OCI-LY7 (cell line): ENCODE measurements at regions not wholly inside any gene's neighbourhood (a gene's known extent, or its start where the extent isn't known, plus 50 kb on each side); places are given as distances from the start of the nearest gene placed in this dataset.

Source experiments
- BruUV-seq: library from RNA; stranded (reverse); fragments of 400-500 nt; replicated peaks from 2 replicates; lab custom pipeline; 2021; lab: Mats Ljungman, UMichigan
- CTCF ChIA-PET: fragments of 300-600 bp; sonication (Branson Sonifier 250); formaldehyde crosslinking; loops from one replicate; lab custom pipeline; 2022; ENCODE audit warnings: antibody characterized with exemption; ENCODE audit not compliant: unreplicated experiment; lab: Charles Lee
- POLR2A ChIA-PET: fragments of 300-600 bp; sonication (Branson Sonifier 250); formaldehyde crosslinking; loops from one replicate; lab custom pipeline; 2022; ENCODE audit warnings: antibody characterized with exemption; lab: Charles Lee
- DNase-seq: peaks from one replicate; pipeline ENCODE4 v3.0.0-alpha.2; 2015; ENCODE audit warnings: low spot score
- H2AFZ ChIP-seq: fragments of 200-600 bp; sonication (generic), shearing (Covaris generic); 2 replicates; pipeline ENCODE4 v1.6.1; 2014; ENCODE audit warnings: mild to moderate bottlenecking, antibody characterized with exemption, low read length, moderate library complexity
- H3K27ac ChIP-seq: fragments of 200-600 bp; sonication (generic); 2 replicates; pipeline ENCODE4 v1.5.1; 2014; ENCODE audit warnings: mixed run types, low read depth, mild to moderate bottlenecking, moderate library complexity, low read length, inconsistent platforms; ENCODE audit not compliant: poor library complexity, severe bottlenecking
- H3K36me3 ChIP-seq: fragments of 200-600 bp; sonication (generic); 2 replicates; pipeline ENCODE4 v1.6.1; 2014; ENCODE audit warnings: mild to moderate bottlenecking, antibody characterized with exemption, low read length, moderate library complexity, mixed read lengths; ENCODE audit not compliant: insufficient read depth
- H3K4me1 ChIP-seq: fragments of 200-600 bp; sonication (generic); 2 replicates; pipeline ENCODE4 v1.5.1; 2014; ENCODE audit warnings: mild to moderate bottlenecking, low read length; ENCODE audit not compliant: insufficient read depth, poor library complexity, severe bottlenecking
- H3K4me2 ChIP-seq: fragments of 200-600 bp; sonication (generic); 2 replicates; pipeline ENCODE4 v1.6.1; 2014; ENCODE audit warnings: mild to moderate bottlenecking, low read length
- H3K4me3 ChIP-seq: fragments of 200-600 bp; sonication (generic); 2 replicates; pipeline ENCODE4 v1.5.1; 2014; ENCODE audit warnings: mild to moderate bottlenecking, low read depth, low read length; ENCODE audit not compliant: poor library complexity, severe bottlenecking
- H3K79me2 ChIP-seq: fragments of 200-600 bp; sonication (generic); 2 replicates; pipeline ENCODE4 v1.6.1; 2016; ENCODE audit warnings: low read depth, mild to moderate bottlenecking, low read length, moderate library complexity, mixed read lengths; ENCODE audit not compliant: insufficient read depth
- H3K9me2 ChIP-seq: fragments of 200-600 bp; sonication (generic); 2 replicates; pipeline ENCODE4 v1.6.1; 2016; ENCODE audit warnings: mild to moderate bottlenecking, low read length, mixed read lengths; ENCODE audit not compliant: insufficient read depth
- H3K9me3 ChIP-seq: fragments of 200-600 bp; sonication (generic); 2 replicates; pipeline ENCODE4 v1.6.1; 2014; ENCODE audit warnings: mild to moderate bottlenecking, mixed run types, low read length, mixed read lengths
- H4K20me1 ChIP-seq: fragments of 200-600 bp; sonication (generic); 2 replicates; pipeline ENCODE4 v1.6.1; 2014; ENCODE audit warnings: mild to moderate bottlenecking, antibody characterized with exemption, low read length, moderate library complexity, mixed read lengths; ENCODE audit not compliant: insufficient read depth
- EZH2phosphoT487 ChIP-seq: fragments of 200-600 bp; sonication (generic); IDR thresholded peaks from 2 replicates; pipeline ENCODE4 v1.6.1; 2018; ENCODE audit warnings: low read depth, borderline replicate concordance, mild to moderate bottlenecking, mixed run types, antibody characterized with exemption, low read length, moderate library complexity, mixed read lengths
- intact Hi-C: fragments of 100-400 bp; cut with micrococcal nuclease; formaldehyde crosslinking; loops from one replicate; pipeline ENCODE4 v1.10.0; 2022; ENCODE audit not compliant: unreplicated experiment
- TF ChIP-seq, protein P1 (sequence below): fragments of 200-600 bp; sonication (generic); conservative IDR thresholded peaks from 2 replicates; pipeline ENCODE4 v1.5.1; 2014; ENCODE audit warnings: mild to moderate bottlenecking, antibody characterized with exemption, low read length, moderate library complexity, mixed read lengths

DNA sequence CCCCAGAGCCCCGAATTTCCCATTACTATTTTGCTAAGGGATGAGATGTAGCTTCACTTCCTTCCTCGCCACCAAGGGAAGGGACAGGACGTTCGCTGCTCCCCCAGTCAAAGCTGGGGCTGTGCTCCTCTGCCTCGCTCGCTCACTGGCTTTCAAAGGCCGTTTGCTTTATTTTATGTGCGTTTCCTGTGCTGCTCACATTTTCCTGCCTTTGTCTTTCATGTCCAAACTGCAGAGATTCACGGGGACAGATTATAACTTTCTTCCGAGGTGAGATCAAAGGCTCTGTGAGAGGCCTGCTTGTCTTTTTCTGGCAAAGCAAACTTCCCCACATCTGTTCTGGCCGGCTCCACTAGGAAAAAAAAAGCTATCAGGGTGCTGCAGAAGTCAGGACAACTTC lies 76.0 kb upstream of the FZD10 start:
- Histone ChIP-seq H3K9me3 (no peaks in the 10 kb centered on the region), H3K4me1 (no peaks in the 10 kb centered on the region), H3K36me3 (no peaks in the 10 kb centered on the region), H3K79me2 (no peaks in the 10 kb centered on the region), H3K27ac (no peak overlapping the region), H3K4me3 (no peak overlapping the region), H2AFZ (no peak overlapping the region), H3K4me2 (no peak overlapping the region), H4K20me1 (no peaks in the 10 kb centered on the region), H3K9me2 (no peaks in the 10 kb centered on the region)
- ChIA-PET CTCF (no interaction called here), POLR2A (interaction anchor here (0.6 kb wide), 1 partner anchor 28 kb away, joined by 3 read pairs; no protein-coding TSS in a partner anchor)
- no peak for DNase-seq
- intact Hi-C loops = no loop called here
- TF ChIP-seq, protein P1, sequence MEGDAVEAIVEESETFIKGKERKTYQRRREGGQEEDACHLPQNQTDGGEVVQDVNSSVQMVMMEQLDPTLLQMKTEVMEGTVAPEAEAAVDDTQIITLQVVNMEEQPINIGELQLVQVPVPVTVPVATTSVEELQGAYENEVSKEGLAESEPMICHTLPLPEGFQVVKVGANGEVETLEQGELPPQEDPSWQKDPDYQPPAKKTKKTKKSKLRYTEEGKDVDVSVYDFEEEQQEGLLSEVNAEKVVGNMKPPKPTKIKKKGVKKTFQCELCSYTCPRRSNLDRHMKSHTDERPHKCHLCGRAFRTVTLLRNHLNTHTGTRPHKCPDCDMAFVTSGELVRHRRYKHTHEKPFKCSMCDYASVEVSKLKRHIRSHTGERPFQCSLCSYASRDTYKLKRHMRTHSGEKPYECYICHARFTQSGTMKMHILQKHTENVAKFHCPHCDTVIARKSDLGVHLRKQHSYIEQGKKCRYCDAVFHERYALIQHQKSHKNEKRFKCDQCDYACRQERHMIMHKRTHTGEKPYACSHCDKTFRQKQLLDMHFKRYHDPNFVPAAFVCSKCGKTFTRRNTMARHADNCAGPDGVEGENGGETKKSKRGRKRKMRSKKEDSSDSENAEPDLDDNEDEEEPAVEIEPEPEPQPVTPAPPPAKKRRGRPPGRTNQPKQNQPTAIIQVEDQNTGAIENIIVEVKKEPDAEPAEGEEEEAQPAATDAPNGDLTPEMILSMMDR = no peak
- TF ChIP-seq EZH2phosphoT487 = no peak
- no TSS peak for BruUV-seq

DNA sequence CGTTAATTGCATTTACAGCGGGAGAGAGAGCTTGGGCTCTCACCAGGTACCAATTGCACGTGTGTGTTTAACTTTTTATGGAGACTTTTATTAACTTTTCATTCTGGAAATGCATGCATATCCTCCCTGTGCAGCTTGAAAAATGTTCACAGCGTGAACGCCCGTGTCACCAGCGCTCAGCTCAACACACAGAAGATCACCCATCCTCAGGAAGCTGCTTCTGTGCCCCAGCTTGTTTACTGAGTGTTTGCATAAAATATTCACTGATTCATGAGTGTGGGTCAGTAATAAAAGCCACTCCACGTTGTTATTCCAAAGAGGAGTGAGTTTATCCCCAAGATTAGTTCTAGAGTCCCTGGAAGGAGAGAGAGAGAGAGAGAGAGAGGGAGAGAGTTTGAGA lies 75.5 kb upstream of the FZD10 start:
- Histone ChIP-seq H3K4me3 (no peak overlapping the region), H3K36me3 (no peaks in the 10 kb centered on the region), H3K4me1 (no peaks in the 10 kb centered on the region), H2AFZ (no peak overlapping the region), H4K20me1 (no peaks in the 10 kb centered on the region), H3K79me2 (no peaks in the 10 kb centered on the region), H3K27ac (no peak overlapping the region), H3K9me3 (no peaks in the 10 kb centered on the region), H3K9me2 (no peaks in the 10 kb centered on the region), H3K4me2 (no peak overlapping the region)
- intact Hi-C loops = no loop called here
- BruUV-seq = no TSS peak
- ChIA-PET POLR2A (interaction anchor here (0.6 kb wide), 1 partner anchor 28 kb away, joined by 3 read pairs; no protein-coding TSS in a partner anchor), CTCF (no interaction called here)
- TF ChIP-seq EZH2phosphoT487 = no peak
- TF ChIP-seq, protein P1 = no peak
- DNase-seq = no peak

DNA sequence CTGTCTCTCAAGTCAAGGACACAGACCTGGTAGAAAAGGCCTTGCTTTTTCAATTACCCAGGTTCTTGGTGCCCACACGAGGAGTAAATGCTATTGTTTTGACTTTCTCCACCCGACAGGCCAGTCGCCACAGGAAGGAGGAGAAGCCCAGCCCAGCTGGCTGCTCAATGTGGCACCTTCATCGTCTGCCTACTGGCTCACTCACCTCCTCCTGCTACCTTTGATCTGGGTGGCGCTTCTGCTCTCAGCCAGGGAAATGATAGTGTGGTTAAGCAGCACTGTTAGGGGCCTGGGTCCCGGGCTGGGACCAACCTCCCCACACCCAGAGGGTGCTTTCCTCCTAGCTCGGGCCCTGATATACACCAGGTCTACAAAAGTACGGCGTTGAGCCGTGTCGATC lies 75.0 kb upstream of the FZD10 start:
- Histone ChIP-seq H3K36me3 (no peaks in the 10 kb centered on the region), H3K27ac (no peak overlapping the region), H2AFZ (no peak overlapping the region), H3K9me3 (no peaks in the 10 kb centered on the region), H3K9me2 (no peaks in the 10 kb centered on the region), H3K79me2 (no peaks in the 10 kb centered on the region), H3K4me3 (no peak overlapping the region), H4K20me1 (no peaks in the 10 kb centered on the region), H3K4me2 (no peak overlapping the region), H3K4me1 (no peaks in the 10 kb centered on the region)
- TF ChIP-seq EZH2phosphoT487 = no peak
- TF ChIP-seq, protein P1 = no peak
- ChIA-PET CTCF (no interaction called here), POLR2A (no interaction called here)
- DNase-seq = no peak
- BruUV-seq = no TSS peak
- intact Hi-C loops = no loop called here
